Prostate gland (tissue), 2 donors: ENCODE measurements at regions not wholly inside any gene's neighbourhood (a gene's known extent, or its start where the extent isn't known, plus 50 kb on each side); places are given as distances from the start of the nearest gene placed in this dataset.

Source experiments
- DNase-seq: peaks from one replicate; pipeline ENCODE4 v3.0.0-alpha.2; 2019; ENCODE audit warnings: low spot score
- H3K27ac ChIP-seq, 2 donors: fragments of 200-600 bp; sonication (generic); 2 replicates each; pipeline ENCODE4 v1.5.1; 2017 to 2019
- H3K27me3 ChIP-seq: fragments of 200-600 bp; sonication (generic); replicated peaks from 2 replicates; pipeline ENCODE4 v1.5.1; 2019; ENCODE audit not compliant: insufficient read depth
- H3K36me3 ChIP-seq, 2 donors: fragments of 200-600 bp; sonication (generic); 1 replicate in 1 of 2; 2 replicates in 1 of 2; pipeline versions ENCODE4 v1.5.1 to v1.8.1; 2017 to 2019
- H3K4me1 ChIP-seq: fragments of 200-600 bp; sonication (generic); replicated peaks from 2 replicates; pipeline ENCODE4 v1.5.1; 2019
- H3K4me3 ChIP-seq, 2 donors: fragments of 200-600 bp; sonication (generic); 2 replicates each; pipeline ENCODE4 v1.5.1; 2017 to 2019
- H3K9me3 ChIP-seq: fragments of 200-600 bp; sonication (generic); 2 replicates; pipeline ENCODE4 v1.5.1; 2017
- CTCF ChIP-seq, 4 experiments: fragments of 200-600 bp in 2 of 4; fragments of 450-650 bp in 2 of 4; sonication (generic) in 2 of 4; IDR thresholded peaks; 1 replicate in 3 of 4; 2 replicates in 1 of 4; pipeline ENCODE4 v1.5.1; 2016 to 2019; ENCODE audit warnings: antibody characterized with exemption in 4 of 4, mild to moderate bottlenecking in 2 of 4, moderate library complexity in 2 of 4
- POLR2A ChIP-seq: fragments of 450-650 bp; IDR thresholded peaks from one replicate; pipeline ENCODE4 v1.6.1; 2016; ENCODE audit warnings: antibody characterized with exemption, mild to moderate bottlenecking
- POLR2AphosphoS5 ChIP-seq: sonication (generic); formaldehyde crosslinking; IDR thresholded peaks from one replicate; pipeline ENCODE4 v1.6.1; 2017; ENCODE audit warnings: antibody characterized with exemption
- whole genome bisulfite sequencing: methylation state at CpG from one replicate; pipeline ENCODE4 v1.1.5; 2018; 5-methylcytosine and 5-hydroxymethylcytosine counted together
- intact Hi-C: fragments of 100-400 bp; cut with DNase I; formaldehyde crosslinking; loops from one replicate; pipeline ENCODE4 v1.14.2; 2022

- 47% methylated on average over 12 of the region's 12 CpGs for WGBS
- Histone ChIP-seq H3K4me1 (no peaks in the 10 kb centered on the region), H3K27ac (peak overlapping the region in 1 of 2 donors; percentile 11), H3K36me3 (no peaks in the 10 kb centered on the region), H3K27me3 (no peaks in the 10 kb centered on the region), H3K4me3 (no peak overlapping the region), H3K9me3 (no peaks in the 10 kb centered on the region)
- DNase-seq, result no peak
- intact Hi-C loops, result no loop called here
- TF ChIP-seq POLR2AphosphoS5 (no peak), CTCF (IDR thresholded peaks at IDR 0.05) (no peak), POLR2A (no peak)
Measured at GRCh38 chr5:60339691-60340201, 360.2 kb downstream of the DEPDC1B start.

GRCh38 chr5:60338846-60339245, 361.1 kb downstream of the DEPDC1B start:
- Histone ChIP-seq H3K27ac (no peak overlapping the region), H3K4me1 (no peaks in the 10 kb centered on the region), H3K36me3 (no peaks in the 10 kb centered on the region), H3K9me3 (no peaks in the 10 kb centered on the region), H3K27me3 (no peaks in the 10 kb centered on the region), H3K4me3 (no peak overlapping the region)
- TF ChIP-seq POLR2AphosphoS5 (no peak), CTCF (IDR thresholded peaks at IDR 0.05) (no peak), POLR2A (no peak)
- DNase-seq, result no peak
- WGBS, result 99% methylated on average over 3 of the region's 3 CpGs
- intact Hi-C loops, result no loop called here

DNA sequence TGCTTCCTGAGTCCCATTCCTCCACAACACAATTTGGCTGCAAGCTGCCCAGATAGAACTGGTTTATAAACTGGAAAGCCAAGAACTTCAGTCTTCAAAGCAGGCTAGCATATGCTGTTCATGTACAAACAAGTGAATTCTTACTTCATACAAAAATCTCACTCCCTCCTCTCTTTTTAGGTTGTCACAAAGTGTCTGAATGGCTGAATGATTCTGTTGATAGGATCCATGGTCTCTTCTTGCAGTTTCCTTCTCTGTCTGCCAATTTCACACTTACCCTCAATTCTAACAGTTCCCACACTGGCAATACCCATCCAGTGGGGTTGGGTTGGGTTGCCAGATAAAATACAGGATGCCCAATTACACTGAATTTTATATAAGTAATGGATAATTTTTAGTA, 363.5 kb downstream of the DEPDC1B start:
- Histone ChIP-seq H3K4me1 (no peaks in the 10 kb centered on the region), H3K36me3 (no peaks in the 10 kb centered on the region), H3K27ac (no peak overlapping the region), H3K27me3 (no peaks in the 10 kb centered on the region), H3K4me3 (no peak overlapping the region), H3K9me3 (no peaks in the 10 kb centered on the region)
- TF ChIP-seq POLR2AphosphoS5 (no peak), CTCF (IDR thresholded peaks at IDR 0.05) (no peak), POLR2A (no peak)
- DNase-seq, result no peak
- intact Hi-C loops, result no loop called here

DNA sequence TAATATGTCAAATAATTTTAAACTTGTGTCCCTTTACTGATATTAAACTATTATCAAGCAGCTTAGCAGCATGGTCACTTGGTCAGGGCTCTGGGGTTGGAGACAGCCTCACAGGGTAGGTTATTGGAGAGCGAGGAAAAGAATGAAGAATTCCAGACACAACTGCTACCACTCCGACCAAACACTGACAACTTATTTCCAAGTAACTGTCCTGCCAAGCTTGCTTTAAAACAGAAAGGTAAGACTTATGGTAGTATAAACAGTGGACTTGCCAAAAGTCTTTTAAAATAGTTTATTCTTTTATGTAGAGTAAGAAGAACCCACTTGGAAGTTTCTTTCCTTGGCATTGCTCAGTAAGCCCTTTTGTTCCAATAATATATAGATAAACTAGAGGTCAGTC, 364.1 kb downstream of the DEPDC1B start:
- Histone ChIP-seq H3K27me3 (no peaks in the 10 kb centered on the region), H3K9me3 (no peaks in the 10 kb centered on the region), H3K36me3 (no peaks in the 10 kb centered on the region), H3K4me3 (no peak overlapping the region), H3K27ac (no peak overlapping the region), H3K4me1 (no peaks in the 10 kb centered on the region)
- intact Hi-C loops, result no loop called here
- WGBS, result 33% methylated on average over 2 of the region's 2 CpGs
- DNase-seq, result no peak
- no peak for TF ChIP-seq POLR2AphosphoS5
- TF ChIP-seq POLR2A, result no peak
- no peak for TF ChIP-seq CTCF (IDR thresholded peaks at IDR 0.05)

DNA sequence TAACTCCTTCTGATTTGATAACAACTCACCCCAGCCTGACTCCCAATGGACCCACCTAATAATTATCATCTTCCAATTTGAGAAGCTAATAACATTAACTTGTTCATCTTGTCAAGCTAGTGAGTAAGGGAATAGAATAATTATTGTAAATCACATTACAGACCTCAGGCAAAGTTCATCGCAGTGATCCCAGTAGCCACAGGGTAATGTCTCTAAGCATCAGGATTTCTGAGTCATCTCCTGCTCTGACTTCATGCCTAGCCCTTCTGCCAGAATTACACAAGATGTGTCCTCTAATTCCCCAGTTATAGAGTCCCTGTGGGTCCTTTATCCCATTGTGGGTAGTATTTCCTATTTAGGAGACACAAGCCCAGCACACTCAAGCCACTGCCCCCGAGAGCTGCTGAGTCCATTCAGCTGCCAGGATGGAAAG, 365.7 kb downstream of the DEPDC1B start:
- TF ChIP-seq CTCF (IDR thresholded peaks at IDR 0.05), result no peak
- no peak for TF ChIP-seq POLR2AphosphoS5
- no peak for TF ChIP-seq POLR2A
- H3K4me1 ChIP-seq, result no peaks in the 10 kb centered on the region
- no peak overlapping the region for H3K4me3 ChIP-seq
- H3K27ac ChIP-seq, result no peak overlapping the region
- intact Hi-C loops, result no loop called here
- no peak for DNase-seq
- no peaks in the 10 kb centered on the region for H3K9me3 ChIP-seq
- H3K36me3 ChIP-seq, result no peaks in the 10 kb centered on the region
- H3K27me3 ChIP-seq, result no peaks in the 10 kb centered on the region
- 77% methylated on average over 2 of the region's 2 CpGs for WGBS
